ENCODE measurements at regions not wholly inside any gene's neighbourhood (a gene's known extent, or its start where the extent isn't known, plus 50 kb on each side); places are given as distances from the start of the nearest gene placed in this dataset.

GRCh38 chr16:51814617-51815016 lies 663.5 kb upstream of the SALL1 start:
- Histone ChIP-seq H3K36me3 (ENCODE audit: insufficient read depth) (no peaks in the 10 kb centered on the region), H3K4me1 (ENCODE audit: insufficient read depth) (no peaks in the 10 kb centered on the region), H3K4me2 (no peak overlapping the region), H3K4me3 (no peak overlapping the region), H3K27me3 (ENCODE audit: insufficient read depth) (no peaks in the 10 kb centered on the region), H3F3A (replicated peaks; ENCODE audit: low read depth) (no peaks in the 10 kb centered on the region), H3K9me2 (ENCODE audit: insufficient read depth) (no peaks in the 10 kb centered on the region), H3K79me2 (replicated peaks; ENCODE audit: insufficient read depth) (no peaks in the 10 kb centered on the region), H4K20me1 (replicated peaks; ENCODE audit: insufficient read depth) (no peaks in the 10 kb centered on the region), H3K27ac (ENCODE audit: low read depth) (no peak overlapping the region), H2AFZ (no peak overlapping the region)
- DNase-seq (ENCODE audit: low spot score) (no peak), ATAC-seq (no peak)
- no peak overlapping the region for H3K27ac Mint-ChIP-seq
- H3K4me3 Mint-ChIP-seq, result no peak overlapping the region
- H3K4me1 Mint-ChIP-seq, result peaks cover 3% of the 10 kb centered on the region; the same call in 2 of the 3 replicates
- no peaks in the 10 kb centered on the region; the same call in 2 of the 3 replicates for H3K9me3 Mint-ChIP-seq
- H3K27me3 Mint-ChIP-seq (ENCODE audit: insufficient read depth, low read depth, poor library complexity), result peaks cover 2% of the 10 kb centered on the region
- H3K36me3 Mint-ChIP-seq (ENCODE audit: low read depth), result no peaks in the 10 kb centered on the region
- TF ChIP-seq STAT1 (IDR thresholded peaks at IDR 0.05; ENCODE audit: unreplicated experiment) (no peak), ZNF462 (CRISPR knock-in tag; IDR thresholded peaks at IDR 0.05) (no peak), JUNB (IDR thresholded peaks at IDR 0.05; ENCODE audit: unreplicated experiment) (no peak), ZNF331 (CRISPR knock-in tag; IDR thresholded peaks at IDR 0.05; ENCODE audit: low read depth) (no peak), ETS1 (IDR thresholded peaks at IDR 0.05) (no peak), ZNF114 (CRISPR knock-in tag; IDR thresholded peaks at IDR 0.05) (no peak), EZH2 (IDR thresholded peaks at IDR 0.05; ENCODE audit: low read depth, unreplicated experiment) (no peak), REST (IDR thresholded peaks at IDR 0.05; ENCODE audit: unreplicated experiment) (no peak), CTCF (conservative IDR thresholded peaks at IDR 0.05; ENCODE audit: low read depth in 2 of 2) (no peak), CREB1 (CRISPR knock-in tag; IDR thresholded peaks at IDR 0.05; ENCODE audit: low read depth) (no peak)
